HEK293 (cell line): ENCODE measurements at regions not wholly inside any gene's neighbourhood (a gene's known extent, or its start where the extent isn't known, plus 50 kb on each side); places are given as distances from the start of the nearest gene placed in this dataset.

Source experiments
- CTCF ChIA-PET: fragments of 350-600 bp; formaldehyde crosslinking; extraction: SDS; loops from one replicate; lab custom pipeline; 2021; ENCODE audit warnings: antibody characterized with exemption; lab: Yijun Ruan, JAX
- POLR2A ChIA-PET: fragments of 300-600 bp; formaldehyde crosslinking; extraction: SDS; loops from one replicate; lab custom pipeline; 2020; ENCODE audit warnings: antibody characterized with exemption, inconsistent platforms; lab: Yijun Ruan, JAX
- H3K27ac ChIP-seq: fragments of 200-500 bp; sonication (Bioruptor generic); 2 replicates; pipeline ENCODE4 v1.5.1; 2014; ENCODE audit warnings: low read depth, low read length, control low read depth, inconsistent platforms; ENCODE audit errors: extremely low read depth
- H3K36me3 ChIP-seq, 2 experiments: fragments of 200-500 bp in 1 of 2; sonication (Bioruptor generic) in 1 of 2; 1 replicate in 1 of 2; 2 replicates in 1 of 2; pipeline ENCODE4 v1.5.1; 2014 to 2017; ENCODE audit warnings: inconsistent platforms in 2 of 2, low read length in 2 of 2; ENCODE audit not compliant: control insufficient read depth in 2 of 2, insufficient read depth in 1 of 2
- H3K4me1 ChIP-seq: fragments of 200-500 bp; sonication (Bioruptor generic); 2 replicates; pipeline ENCODE4 v1.5.1; 2014; ENCODE audit warnings: mild to moderate bottlenecking, low read length, inconsistent platforms; ENCODE audit not compliant: control insufficient read depth, insufficient read depth
- H3K4me3 ChIP-seq: 2 replicates; pipeline ENCODE4 v1.5.1; 2011; ENCODE audit warnings: low read depth, mild to moderate bottlenecking, control low read depth, low read length, moderate library complexity
- H3K9me3 ChIP-seq: fragments of 200-500 bp; sonication (Bioruptor generic); 2 replicates; pipeline ENCODE4 v1.5.1; 2014; ENCODE audit warnings: low read depth, low read length, inconsistent platforms; ENCODE audit not compliant: control insufficient read depth, insufficient read depth
- GFI1B ChIP-seq: fragments of 450-650 bp; formaldehyde crosslinking; IDR thresholded peaks from 2 replicates; pipeline ENCODE4 v1.5.1; 2016; ENCODE audit warnings: missing biosample characterization, missing genetic modification characterization
- IKZF3 ChIP-seq: fragments of 450-650 bp; IDR thresholded peaks from 2 replicates; pipeline ENCODE4 v1.5.0; 2018; ENCODE audit warnings: missing biosample characterization, mild to moderate bottlenecking, missing genetic modification characterization, moderate library complexity
- SETDB1 ChIP-seq: IDR thresholded peaks from one replicate; pipeline ENCODE4 v1.6.1; 2017; ENCODE audit warnings: mild to moderate bottlenecking, low read length, moderate library complexity, mixed read lengths; ENCODE audit not compliant: insufficient read length
- TCF7L2 ChIP-seq: IDR thresholded peaks from 2 replicates; pipeline ENCODE4 v1.6.1; 2011; ENCODE audit warnings: low read depth, mild to moderate bottlenecking, inconsistent platforms, low read length, moderate library complexity, borderline replicate concordance
- ZEB2 ChIP-seq: fragments of 450-650 bp; formaldehyde crosslinking; IDR thresholded peaks from 2 replicates; pipeline ENCODE4 v1.5.1; 2016; ENCODE audit warnings: missing biosample characterization, missing genetic modification characterization
- ZNF133 ChIP-seq: fragments of 450-650 bp; formaldehyde crosslinking; IDR thresholded peaks from 2 replicates; pipeline ENCODE4 v1.5.1; 2016; ENCODE audit warnings: missing biosample characterization, missing genetic modification characterization
- ZNF248 ChIP-seq: fragments of 450-650 bp; formaldehyde crosslinking; IDR thresholded peaks from 2 replicates; pipeline ENCODE4 v1.5.1; 2017; ENCODE audit warnings: missing biosample characterization, missing genetic modification characterization
- ZNF324 ChIP-seq: fragments of 450-650 bp; formaldehyde crosslinking; IDR thresholded peaks from 2 replicates; pipeline ENCODE4 v1.5.1; 2016; ENCODE audit warnings: missing biosample characterization, missing genetic modification characterization
- ZNF335 ChIP-seq: fragments of 450-650 bp; formaldehyde crosslinking; conservative IDR thresholded peaks from 2 replicates; pipeline ENCODE4 v1.5.1; 2016; ENCODE audit warnings: missing biosample characterization, missing genetic modification characterization
- ZNF792 ChIP-seq: fragments of 450-650 bp; formaldehyde crosslinking; IDR thresholded peaks from 2 replicates; pipeline ENCODE4 v1.5.1; 2016; ENCODE audit warnings: missing biosample characterization, missing genetic modification characterization
- TF ChIP-seq, protein P1 (sequence below): fragments of 450-650 bp; formaldehyde crosslinking; IDR thresholded peaks from 2 replicates; pipeline ENCODE4 v1.5.1; 2017; ENCODE audit warnings: missing biosample characterization, mild to moderate bottlenecking, missing genetic modification characterization, moderate library complexity
- TF ChIP-seq, protein P2 (sequence below): fragments of 450-650 bp; IDR thresholded peaks from 2 replicates; pipeline ENCODE4 v1.5.1; 2018; ENCODE audit warnings: missing biosample characterization, missing genetic modification characterization
- TF ChIP-seq, protein P3 (sequence below): fragments of 450-650 bp; formaldehyde crosslinking; IDR thresholded peaks from 2 replicates; pipeline ENCODE4 v1.5.1; 2016; ENCODE audit warnings: missing biosample characterization, missing genetic modification characterization, low read depth
- TF ChIP-seq, protein P4 (sequence below): fragments of 450-650 bp; formaldehyde crosslinking; IDR thresholded peaks from 2 replicates; pipeline ENCODE4 v1.5.1; 2016; ENCODE audit warnings: missing biosample characterization, missing genetic modification characterization, borderline replicate concordance
- TF ChIP-seq, protein P5 (sequence below): fragments of 450-650 bp; formaldehyde crosslinking; IDR thresholded peaks from 2 replicates; pipeline ENCODE4 v1.5.1; 2016; ENCODE audit warnings: missing biosample characterization, missing genetic modification characterization

DNA sequence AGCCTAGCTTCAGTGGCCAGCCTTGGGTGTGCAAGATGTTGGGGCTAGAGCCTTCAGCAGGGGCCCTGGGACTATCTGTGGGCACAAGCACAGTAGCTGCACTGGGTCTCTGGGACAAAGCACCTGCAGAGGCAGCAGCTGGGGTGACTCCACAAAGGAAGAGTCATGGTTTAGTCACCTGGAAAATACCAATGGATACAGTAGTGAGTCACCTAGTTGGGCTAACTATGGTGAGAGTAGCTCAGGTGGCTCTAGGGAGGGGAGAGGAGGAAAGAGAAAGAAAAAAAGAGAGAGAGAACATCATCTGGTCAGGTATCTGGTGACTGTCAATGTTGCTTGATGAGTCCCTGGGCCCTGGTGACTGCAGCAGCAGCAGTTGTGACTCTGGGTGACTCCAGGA lies 72.9 kb upstream of the SPIN4 start (continued):
- TF ChIP-seq, protein P1, sequence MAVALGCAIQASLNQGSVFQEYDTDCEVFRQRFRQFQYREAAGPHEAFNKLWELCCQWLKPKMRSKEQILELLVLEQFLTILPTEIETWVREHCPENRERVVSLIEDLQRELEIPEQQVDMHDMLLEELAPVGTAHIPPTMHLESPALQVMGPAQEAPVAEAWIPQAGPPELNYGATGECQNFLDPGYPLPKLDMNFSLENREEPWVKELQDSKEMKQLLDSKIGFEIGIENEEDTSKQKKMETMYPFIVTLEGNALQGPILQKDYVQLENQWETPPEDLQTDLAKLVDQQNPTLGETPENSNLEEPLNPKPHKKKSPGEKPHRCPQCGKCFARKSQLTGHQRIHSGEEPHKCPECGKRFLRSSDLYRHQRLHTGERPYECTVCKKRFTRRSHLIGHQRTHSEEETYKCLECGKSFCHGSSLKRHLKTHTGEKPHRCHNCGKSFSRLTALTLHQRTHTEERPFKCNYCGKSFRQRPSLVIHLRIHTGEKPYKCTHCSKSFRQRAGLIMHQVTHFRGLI (tag by site-specific recombination): no peak
- no peak for TF ChIP-seq TCF7L2

DNA sequence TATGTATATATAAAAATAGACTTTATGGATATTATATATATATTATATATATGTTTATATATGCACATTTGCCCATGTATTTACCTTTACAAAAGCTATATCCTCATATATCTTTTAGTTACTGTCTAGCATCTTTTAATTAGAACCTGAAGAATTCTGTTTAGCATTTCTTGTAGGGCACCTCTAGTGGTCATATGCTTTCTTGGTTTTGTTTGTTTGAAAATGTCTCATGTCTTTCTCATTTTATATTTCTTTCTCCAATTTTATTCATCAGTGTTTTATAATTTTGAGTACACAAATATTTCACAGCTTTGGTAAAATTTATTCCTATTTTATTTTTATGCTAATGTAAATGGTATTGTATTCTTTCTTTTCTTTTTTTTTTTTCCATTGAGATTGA lies 70.3 kb upstream of the SPIN4 start:
- H3K4me1 ChIP-seq: no peaks in the 10 kb centered on the region
- TF ChIP-seq, protein P2, sequence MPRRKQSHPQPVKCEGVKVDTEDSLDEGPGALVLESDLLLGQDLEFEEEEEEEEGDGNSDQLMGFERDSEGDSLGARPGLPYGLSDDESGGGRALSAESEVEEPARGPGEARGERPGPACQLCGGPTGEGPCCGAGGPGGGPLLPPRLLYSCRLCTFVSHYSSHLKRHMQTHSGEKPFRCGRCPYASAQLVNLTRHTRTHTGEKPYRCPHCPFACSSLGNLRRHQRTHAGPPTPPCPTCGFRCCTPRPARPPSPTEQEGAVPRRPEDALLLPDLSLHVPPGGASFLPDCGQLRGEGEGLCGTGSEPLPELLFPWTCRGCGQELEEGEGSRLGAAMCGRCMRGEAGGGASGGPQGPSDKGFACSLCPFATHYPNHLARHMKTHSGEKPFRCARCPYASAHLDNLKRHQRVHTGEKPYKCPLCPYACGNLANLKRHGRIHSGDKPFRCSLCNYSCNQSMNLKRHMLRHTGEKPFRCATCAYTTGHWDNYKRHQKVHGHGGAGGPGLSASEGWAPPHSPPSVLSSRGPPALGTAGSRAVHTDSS (tag by site-specific recombination): no peak
- TF ChIP-seq SETDB1 (no peak), ZNF335 (tag by site-specific recombination) (no peak), ZNF248 (tag by site-specific recombination) (no peak), ZNF792 (tag by site-specific recombination) (no peak), ZEB2 (tag by site-specific recombination) (no peak), ZNF133 (tag by site-specific recombination) (no peak), GFI1B (tag by site-specific recombination) (no peak), ZNF324 (no peak), IKZF3 (no peak)
- TF ChIP-seq, protein P3, sequence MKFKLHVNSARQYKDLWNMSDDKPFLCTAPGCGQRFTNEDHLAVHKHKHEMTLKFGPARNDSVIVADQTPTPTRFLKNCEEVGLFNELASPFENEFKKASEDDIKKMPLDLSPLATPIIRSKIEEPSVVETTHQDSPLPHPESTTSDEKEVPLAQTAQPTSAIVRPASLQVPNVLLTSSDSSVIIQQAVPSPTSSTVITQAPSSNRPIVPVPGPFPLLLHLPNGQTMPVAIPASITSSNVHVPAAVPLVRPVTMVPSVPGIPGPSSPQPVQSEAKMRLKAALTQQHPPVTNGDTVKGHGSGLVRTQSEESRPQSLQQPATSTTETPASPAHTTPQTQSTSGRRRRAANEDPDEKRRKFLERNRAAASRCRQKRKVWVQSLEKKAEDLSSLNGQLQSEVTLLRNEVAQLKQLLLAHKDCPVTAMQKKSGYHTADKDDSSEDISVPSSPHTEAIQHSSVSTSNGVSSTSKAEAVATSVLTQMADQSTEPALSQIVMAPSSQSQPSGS: no peak
- TF ChIP-seq, protein P4, sequence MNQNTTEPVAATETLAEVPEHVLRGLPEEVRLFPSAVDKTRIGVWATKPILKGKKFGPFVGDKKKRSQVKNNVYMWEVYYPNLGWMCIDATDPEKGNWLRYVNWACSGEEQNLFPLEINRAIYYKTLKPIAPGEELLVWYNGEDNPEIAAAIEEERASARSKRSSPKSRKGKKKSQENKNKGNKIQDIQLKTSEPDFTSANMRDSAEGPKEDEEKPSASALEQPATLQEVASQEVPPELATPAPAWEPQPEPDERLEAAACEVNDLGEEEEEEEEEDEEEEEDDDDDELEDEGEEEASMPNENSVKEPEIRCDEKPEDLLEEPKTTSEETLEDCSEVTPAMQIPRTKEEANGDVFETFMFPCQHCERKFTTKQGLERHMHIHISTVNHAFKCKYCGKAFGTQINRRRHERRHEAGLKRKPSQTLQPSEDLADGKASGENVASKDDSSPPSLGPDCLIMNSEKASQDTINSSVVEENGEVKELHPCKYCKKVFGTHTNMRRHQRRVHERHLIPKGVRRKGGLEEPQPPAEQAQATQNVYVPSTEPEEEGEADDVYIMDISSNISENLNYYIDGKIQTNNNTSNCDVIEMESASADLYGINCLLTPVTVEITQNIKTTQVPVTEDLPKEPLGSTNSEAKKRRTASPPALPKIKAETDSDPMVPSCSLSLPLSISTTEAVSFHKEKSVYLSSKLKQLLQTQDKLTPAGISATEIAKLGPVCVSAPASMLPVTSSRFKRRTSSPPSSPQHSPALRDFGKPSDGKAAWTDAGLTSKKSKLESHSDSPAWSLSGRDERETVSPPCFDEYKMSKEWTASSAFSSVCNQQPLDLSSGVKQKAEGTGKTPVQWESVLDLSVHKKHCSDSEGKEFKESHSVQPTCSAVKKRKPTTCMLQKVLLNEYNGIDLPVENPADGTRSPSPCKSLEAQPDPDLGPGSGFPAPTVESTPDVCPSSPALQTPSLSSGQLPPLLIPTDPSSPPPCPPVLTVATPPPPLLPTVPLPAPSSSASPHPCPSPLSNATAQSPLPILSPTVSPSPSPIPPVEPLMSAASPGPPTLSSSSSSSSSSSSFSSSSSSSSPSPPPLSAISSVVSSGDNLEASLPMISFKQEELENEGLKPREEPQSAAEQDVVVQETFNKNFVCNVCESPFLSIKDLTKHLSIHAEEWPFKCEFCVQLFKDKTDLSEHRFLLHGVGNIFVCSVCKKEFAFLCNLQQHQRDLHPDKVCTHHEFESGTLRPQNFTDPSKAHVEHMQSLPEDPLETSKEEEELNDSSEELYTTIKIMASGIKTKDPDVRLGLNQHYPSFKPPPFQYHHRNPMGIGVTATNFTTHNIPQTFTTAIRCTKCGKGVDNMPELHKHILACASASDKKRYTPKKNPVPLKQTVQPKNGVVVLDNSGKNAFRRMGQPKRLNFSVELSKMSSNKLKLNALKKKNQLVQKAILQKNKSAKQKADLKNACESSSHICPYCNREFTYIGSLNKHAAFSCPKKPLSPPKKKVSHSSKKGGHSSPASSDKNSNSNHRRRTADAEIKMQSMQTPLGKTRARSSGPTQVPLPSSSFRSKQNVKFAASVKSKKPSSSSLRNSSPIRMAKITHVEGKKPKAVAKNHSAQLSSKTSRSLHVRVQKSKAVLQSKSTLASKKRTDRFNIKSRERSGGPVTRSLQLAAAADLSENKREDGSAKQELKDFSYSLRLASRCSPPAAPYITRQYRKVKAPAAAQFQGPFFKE: no peak
- TF ChIP-seq, protein P5, sequence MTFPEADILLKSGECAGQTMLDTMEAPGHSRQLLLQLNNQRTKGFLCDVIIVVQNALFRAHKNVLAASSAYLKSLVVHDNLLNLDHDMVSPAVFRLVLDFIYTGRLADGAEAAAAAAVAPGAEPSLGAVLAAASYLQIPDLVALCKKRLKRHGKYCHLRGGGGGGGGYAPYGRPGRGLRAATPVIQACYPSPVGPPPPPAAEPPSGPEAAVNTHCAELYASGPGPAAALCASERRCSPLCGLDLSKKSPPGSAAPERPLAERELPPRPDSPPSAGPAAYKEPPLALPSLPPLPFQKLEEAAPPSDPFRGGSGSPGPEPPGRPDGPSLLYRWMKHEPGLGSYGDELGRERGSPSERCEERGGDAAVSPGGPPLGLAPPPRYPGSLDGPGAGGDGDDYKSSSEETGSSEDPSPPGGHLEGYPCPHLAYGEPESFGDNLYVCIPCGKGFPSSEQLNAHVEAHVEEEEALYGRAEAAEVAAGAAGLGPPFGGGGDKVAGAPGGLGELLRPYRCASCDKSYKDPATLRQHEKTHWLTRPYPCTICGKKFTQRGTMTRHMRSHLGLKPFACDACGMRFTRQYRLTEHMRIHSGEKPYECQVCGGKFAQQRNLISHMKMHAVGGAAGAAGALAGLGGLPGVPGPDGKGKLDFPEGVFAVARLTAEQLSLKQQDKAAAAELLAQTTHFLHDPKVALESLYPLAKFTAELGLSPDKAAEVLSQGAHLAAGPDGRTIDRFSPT (tag by site-specific recombination): no peak
- TF ChIP-seq, all 188 proteins: peak for 0
- ChIA-PET POLR2A (no interaction called here), CTCF (interaction anchor here (0.6 kb wide), 1 partner anchor 64 kb away, joined by 3 read pairs; no protein-coding TSS in a partner anchor)
- H3K4me3 ChIP-seq: no peak overlapping the region
- H3K9me3 ChIP-seq: no peaks in the 10 kb centered on the region; the same call in none of the 2 replicates
- no peaks in the 10 kb centered on the region for H3K36me3 ChIP-seq
- H3K27ac ChIP-seq: no peak overlapping the region
